Glomerular visceral epithelial cell (primary cell): ENCODE measurements at regions not wholly inside any gene's neighbourhood (a gene's known extent, or its start where the extent isn't known, plus 50 kb on each side); places are given as distances from the start of the nearest gene placed in this dataset.
A peak's percentile ranks its signal among the peaks of the same experiment; 100 is the strongest.

Experiments used
- DNase-seq: peaks from one replicate; pipeline ENCODE4 v3.0.0-alpha.2; 2016; ENCODE audit errors: extremely low spot score

DNA sequence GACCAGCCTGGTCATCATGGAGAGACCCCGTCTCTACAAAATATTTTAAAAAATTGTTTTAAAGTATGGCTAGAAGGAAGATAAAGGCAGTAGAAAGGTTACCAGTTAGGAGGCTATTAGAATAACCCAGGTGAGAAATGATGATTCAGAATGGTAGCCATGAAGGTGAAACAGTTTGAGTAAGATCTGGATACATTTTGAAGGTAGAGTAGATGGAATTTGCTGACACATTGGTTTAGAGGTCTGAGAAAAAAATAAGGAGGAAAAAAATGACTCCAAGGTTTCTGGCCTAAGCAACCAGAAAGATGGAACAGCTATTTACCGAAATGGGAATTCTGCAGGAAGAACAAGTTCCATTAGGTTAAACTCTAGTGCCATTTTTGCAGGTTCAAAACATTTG, 167.9 kb upstream of the TAB2 start:
- DNase-seq, result no peak

DNA sequence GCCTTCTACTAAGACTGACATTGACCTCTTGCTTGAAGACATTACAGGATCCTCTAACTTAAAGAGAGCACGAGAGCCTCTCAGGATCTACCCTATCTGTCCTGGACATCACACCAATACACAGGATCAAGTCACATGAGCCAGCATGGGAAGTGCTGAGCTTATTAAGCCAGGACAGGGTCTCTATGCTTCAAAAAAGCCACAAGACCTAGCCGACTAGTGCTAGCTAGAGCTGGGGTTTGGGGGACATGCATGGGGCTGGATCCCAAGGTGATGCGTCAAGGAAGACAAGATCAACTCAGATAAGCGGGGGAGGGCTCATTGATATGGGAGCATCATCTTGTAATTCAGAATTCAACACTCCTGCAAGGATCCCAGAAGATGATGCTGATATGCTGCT, 167.2 kb upstream of the TAB2 start:
- DNase-seq, result no peak

DNA sequence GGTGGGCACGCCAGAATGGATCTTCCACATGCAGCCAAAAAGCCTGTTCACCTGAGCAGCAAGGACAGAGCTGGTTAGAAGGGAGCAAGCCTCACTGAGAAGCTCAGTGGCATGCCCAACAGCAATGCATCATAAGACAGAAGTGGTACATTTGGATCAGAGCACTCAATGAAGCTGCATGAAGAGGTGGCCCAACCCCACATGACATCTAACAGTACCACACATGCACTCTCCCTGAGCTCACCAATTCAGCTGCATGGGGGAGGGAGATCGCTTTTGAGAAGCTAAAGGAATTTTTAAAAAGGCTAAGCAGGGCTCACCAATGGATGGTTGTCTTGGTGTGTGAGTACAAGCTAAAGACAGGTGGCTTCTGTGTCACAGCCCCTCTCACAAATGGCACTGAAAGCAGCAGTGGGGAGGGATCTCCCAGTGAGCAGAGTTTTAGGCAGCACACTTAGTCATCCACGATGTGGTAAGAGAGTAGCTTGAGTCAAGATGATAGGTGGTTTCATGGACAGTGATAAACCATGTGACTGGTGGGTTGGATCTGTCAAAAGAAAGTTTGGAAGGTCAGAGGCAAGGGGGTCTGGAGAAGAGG, 166.6 kb upstream of the TAB2 start:
- DNase-seq, result no peak

DNA sequence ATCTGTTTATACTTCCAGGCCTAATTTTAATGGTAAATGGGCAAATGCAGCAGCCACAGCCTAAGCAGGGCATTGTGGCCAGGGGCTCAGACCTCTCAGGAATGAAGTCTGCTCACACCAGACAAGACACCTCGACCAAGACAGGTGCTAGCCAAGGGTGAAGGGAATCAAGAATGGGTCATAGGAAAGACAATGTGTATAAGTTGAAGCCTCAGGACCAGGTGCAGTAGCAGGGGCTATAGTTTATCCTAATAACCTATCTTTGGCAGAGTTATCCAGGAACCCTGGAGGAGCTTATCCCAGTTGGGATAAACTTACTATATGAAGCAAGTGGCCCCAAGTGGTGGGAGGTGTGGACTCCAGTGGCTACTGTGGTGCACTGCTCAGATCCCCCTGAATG, 165.0 kb upstream of the TAB2 start:
- no peak for DNase-seq

DNA sequence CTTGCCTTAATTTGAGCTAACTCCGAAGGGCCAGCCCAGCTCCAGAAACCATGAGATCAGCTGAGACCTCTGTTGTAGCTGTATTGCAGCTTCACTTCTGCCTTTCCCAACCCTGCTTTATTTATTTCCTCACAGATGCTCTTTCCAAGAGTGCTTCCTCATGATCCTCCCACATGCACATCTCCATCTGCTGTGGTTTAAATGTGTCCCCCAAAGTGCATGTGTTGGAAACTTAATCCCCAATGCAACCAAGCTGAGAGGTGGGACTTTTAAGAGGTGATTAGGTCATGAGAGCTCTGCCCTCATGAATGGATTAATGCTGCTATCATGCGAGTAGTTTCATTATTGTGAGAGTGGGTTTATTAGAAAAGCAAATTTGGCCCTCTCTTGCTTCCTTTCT, 164.4 kb upstream of the TAB2 start:
- DNase-seq, result no peak

DNA sequence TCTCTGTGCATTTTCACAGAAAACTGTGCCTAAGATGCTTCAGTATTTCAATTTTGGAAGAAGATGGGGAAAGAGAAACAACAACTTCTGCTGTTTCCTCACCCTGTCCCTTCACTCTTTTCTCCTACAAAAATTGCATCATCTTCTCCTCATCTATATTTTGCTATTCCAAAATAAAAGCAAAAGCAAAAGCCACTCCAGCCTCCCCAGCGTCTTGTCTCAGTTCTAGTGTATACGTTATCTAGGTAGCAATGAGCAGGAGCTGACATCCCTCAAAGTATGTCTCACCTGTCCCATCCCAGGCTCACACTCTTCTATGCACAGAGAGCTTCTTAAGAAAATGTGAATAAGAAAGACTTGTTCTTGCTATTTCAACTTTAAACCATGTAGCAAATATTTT, 163.8 kb upstream of the TAB2 start:
- no peak for DNase-seq

DNA sequence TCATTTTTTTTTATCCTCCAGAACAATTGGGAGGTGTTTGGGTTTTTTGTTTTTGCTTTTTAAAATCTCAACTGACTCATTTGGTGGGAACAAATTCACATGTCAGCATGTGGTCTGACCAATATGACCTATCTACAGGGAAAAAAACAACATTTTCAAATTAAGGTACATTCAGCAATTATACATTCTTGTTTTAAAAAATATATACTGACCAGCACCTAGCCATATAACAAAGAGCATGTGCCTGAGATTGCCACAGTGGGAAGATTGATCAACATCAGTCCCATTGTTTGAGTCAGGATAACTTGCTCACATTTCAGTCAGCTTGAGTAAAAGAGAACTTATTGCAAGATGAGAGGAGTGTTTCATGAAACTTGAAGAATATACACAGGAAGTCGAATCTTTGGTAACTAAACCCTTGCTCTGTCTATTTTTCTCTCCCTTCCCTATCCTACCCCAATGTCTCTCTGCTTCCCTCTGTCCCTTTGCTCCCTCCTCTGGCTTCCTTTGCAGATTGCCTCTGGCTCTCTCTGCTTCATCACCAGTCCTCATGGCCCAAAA, 163.2 kb upstream of the TAB2 start:
- no peak for DNase-seq

DNA sequence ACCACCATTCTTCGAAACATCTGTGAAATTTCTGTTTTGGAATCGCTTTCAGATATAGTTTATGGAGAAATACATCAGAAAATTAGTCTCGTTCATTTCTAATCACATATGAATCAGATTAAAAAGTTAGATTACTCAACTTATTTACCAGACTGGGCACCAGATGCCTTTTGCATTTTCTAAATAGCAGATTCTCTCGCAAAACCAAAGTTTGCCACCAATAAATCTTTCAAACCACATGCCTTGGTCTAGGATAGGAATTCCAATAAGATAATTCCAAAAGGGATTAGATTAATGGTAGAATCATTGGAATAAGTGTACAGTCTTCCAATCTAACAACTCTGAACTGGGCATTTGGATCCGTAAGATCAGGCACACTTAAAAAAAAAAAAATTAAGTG, 160.4 kb upstream of the TAB2 start:
- no peak for DNase-seq

DNA sequence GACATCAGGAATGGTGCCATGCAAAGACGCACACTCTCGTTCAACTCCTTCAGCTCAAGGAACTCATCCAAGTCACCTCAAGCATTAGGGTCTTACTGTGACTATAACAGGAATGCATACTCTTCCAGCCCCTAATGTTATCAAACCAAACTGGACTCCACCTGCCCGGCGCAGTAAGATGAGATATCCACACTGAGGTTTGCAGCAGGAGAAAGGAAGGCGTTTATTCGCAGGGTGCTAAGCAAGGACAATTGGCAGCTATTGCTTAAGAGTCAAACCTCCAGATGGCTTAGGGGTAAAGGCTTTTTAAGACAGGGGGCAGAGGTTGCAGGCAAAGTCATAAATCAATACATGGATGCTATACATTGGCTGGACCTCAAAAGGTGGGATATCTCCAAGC, 159.4 kb upstream of the TAB2 start:
- no peak for DNase-seq

DNA sequence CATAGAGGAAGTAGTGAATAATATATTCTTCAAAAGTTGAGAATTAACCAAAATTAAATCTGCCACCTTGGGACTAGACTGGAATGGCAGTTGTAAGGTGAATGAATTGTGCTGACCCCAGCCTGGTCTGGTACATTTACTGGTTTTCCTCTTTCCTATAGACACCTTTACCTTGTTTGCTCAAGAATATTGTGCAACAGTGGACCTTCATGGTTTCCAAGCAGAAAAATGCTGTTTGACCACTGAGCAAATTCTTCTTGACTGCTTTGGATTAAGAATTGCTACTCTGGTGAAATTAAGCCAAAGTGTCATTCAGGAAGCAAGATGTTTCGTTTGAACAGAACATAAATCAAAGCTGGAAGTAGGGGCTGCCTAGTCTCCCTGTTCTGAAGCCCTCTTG, 156.6 kb upstream of the TAB2 start:
- DNase-seq, result no peak

DNA sequence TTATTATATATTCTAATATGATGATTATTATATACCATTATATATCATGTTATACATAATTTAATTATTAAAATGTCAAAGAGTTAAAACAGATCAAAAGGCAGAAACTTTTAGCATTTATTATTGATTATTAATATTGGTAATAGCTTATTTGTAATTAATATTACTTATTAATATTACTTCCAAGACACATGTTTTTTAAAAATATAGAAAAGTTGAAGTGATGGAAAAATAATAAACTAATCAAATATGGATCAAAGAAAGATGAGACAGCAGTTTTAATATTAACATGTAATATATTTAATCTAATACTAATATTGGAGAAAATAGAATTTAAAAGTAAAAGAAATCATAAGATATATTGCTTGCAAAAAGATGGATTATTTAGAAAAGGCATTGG, 154.6 kb upstream of the TAB2 start:
- DNase-seq, result no peak

DNA sequence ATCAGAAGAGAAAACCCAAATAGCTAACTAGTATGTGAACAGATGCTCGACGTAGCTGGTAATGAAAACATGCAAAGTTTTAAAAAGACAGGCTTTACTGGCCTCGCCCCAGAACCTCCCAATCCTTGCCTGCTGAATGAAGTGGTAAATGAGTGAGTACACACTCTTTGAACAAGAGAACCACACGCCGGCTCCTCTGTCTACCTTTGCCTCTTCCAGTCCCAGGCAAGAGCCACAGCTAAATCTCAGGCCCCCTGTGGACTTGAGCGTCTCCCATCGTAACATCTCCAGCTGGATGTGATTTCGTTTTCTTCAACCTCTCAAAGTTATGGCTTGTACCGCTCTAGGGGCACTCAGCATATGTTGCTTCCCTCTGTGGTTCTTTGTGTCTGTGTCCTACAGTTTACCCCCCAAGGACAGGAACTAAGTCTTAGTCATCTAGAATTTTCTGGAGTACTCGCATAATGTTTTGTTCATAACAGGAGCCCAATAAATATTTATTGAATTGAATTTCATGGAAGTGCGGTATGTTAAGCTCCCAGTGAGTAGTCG, 153.2 kb upstream of the TAB2 start:
- DNase-seq, result no peak

DNA sequence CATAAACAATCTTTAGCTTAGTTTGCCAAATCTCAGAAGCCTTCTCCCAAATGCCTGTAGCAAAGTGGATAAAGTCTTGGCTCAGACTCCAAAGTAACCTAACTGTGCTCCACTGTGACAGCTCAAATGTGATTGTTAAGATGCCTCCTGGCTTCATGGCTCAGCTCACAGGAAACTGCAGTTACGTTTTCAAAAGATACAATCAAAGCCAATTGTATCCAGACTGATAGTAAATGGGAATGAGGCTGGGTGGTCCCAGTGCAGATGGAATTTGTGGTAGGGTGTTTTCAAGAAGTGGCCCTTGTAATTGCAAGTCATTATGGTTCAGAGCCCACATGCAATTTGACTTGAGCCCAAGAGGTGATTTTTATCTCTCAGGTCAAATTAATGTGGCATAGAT, 151.2 kb upstream of the TAB2 start:
- DNase-seq, result no peak

DNA sequence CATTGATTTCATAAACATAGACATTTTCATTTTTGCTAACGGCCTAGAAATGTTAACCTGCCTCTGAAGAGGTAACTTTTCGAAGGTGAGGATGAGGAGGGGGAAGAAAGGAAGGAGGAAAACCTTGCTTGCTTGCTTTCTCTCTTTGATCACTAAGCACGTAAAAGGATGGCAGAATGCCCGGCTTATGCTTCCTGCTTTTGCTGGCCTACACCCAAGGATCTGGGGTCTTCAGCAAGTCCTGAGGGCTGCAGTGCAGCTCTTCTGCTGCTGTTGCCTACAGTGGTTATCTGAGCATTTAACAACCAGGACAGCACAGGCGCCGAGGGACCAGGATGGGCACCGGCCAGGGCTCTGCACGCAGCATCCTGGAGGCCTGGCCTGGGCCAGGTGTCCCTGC, 150.8 kb upstream of the TAB2 start:
- DNase-seq, result peak; percentile 40

DNA sequence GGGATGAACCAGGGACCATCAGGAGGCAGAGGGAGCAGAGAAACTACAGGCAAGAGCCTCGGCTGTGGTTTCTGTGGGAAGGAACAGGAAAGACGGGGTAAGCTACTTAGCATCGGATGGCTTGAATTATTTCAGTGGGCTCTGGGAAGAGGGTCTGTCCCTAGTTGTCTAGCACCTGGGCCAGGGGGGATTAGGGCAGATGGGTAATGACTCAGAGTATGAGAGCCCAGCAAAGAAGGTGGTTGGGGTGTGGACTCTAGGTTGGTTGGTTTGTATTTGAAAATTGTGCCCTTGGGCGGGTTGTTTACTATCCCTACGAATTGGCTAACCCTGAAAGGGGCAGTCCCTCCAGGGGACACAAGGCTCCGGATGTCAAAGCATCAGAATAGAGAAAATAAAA, 148.5 kb upstream of the TAB2 start:
- DNase-seq, result no peak

DNA sequence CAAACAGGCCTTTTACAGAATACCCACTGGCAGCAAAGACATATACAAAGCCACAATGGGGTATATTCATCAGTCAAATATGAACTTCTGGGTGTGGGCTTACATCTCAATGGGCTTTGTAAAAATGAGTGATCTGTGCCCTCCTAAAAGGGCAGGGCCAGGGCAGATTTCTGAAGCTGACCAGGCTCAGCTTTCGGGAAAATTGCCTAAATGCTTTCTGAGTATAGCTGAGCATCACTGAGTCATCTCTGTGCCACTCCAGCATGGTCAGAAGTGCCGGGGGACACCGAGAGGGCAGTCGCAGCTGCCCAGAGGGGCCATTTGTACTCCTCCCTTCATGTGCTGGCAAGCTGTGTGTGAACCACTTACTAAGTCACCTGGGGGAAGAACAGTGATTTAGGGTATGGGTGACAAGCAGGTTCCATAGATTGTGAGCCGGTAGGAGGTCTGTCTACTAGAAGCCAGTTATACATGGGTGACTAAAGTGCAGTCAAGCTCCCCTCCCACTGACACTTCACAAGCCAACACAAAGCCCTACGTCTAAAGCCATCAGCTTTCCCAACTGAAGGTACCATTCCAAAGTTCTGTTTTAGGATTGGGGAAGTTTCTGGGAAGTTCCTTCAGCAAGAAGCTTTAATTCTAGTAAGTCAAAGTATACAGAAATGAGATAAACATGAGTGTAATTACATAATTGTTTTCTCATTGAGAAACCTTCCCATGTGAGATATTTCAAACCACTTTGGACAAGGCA, 147.6 kb upstream of the TAB2 start:
- no peak for DNase-seq

DNA sequence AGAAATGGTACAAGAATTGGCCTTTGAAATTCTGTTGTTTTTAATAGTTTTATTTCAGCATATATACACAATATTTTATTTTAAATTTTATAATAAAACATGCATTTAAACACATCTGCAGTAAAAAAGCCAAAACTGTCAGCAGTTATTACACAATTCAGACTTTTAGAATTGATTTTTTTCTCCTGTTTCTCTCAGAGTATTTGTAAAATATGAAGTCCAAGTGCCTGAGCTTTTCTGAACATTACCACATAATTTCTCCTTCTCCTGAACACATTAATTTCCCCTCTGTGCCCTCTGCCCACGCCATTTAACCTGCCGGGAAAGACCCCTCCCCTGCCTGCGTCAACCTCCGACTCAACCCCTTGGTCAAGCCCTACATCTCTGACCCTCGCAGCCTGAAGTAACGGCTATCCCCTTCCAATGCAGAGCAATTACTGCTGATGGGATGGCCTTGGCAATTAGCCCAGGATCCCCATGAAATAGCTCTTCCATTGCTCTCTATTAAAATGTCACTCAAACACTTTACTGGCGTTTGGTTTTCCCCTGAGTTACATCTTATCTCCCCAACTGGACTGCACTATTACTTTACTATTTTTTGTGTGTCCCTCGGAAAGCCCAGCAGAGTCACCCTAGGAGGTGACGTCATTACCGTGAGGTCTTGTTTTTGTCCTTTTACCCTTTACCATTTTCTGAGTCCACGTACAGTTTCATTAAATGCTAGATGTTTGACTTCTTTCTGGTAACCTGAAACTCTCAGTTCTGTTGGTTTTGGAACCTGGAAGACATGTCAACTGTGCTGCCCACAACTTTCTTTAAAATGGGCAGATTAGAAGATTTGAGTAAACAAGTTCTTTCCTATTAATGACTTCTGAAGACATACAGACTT, 146.7 kb upstream of the TAB2 start:
- no peak for DNase-seq

DNA sequence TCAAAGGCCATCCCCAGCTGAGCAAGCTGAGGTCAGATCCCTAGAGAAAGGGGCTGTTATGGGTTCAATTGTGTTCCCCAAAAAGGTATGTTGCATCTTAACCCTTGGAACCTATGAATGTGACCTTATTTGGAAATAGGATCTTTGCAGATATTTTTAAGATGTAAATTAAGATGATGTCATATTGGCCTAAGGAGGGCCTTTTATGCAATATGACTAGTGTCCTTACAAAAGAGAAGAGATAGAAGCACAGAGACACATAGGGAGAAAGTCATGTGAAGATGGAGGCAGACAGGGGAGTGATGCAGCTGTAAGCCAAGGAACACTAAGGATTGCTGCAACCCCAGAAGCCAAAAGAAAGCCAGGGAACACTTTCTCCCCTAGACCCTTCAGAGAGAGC, 144.3 kb upstream of the TAB2 start:
- no peak for DNase-seq

DNA sequence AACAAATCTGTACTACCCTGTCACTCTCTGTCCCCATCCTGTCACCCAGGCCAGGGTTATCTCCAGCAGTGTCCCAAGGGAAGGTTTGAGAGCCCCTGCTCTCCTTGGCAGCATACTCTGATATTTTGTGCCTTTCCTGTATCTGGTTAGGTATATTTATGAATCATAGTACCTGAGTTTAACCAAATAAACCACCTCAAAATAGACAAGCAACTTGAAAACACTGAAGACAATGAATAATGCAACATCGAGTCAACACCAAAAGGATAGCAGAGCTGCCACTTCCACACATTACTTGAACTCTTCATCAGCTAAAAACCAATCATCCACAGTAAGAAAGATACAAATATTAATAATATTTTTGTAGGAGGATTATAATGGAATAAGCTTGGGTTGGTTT, 142.6 kb upstream of the TAB2 start:
- no peak for DNase-seq

DNA sequence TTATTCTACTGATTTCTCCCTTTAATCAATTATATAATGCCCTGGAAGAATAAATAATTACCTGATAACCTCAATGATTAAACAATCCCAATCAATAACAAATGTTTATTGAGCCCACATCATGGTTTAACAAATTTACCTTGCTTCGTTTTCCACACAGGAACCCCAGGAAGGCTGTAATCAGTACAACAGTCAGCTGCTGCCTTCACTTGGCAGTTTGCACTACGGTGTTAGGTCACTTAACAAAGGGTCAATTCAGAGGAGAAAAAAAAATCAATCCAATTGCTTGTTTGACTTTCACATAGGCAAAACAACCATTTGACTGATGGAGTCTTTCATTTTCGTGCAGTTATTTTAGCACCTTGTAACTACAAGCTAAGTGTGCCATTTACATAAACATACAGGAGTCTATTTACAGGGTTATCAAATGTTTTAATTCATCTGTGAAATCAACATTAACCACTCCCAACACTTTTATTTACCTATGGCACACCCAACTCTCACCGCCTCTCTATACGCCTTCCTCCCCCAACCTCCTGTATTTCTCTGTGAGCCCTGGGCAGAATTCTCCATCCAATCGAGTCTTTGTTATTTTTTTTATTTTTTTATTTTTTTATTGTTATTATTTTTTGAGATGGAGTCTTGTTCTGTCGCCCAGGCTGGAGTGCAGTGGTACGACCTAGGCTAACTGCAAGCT, 140.4 kb upstream of the TAB2 start:
- no peak for DNase-seq

DNA sequence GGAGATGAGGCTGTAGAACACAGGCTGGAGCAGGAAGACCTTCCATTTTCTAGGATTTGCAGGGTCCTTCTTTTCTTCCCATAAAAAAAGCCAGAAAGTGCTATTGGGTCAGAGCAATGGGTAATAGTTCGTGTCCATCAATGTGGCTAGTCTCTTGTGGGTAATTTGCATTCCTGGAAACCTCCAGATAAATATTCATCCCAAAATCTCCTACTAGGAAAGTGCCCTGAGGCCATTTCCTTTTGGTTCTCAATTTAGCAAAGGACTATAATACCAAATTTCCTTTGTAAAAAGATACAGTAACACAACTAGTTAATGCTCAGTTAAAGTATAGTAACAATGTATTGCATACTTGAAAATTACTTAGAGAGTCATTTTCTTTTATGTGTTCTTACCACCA, 138.1 kb upstream of the TAB2 start:
- no peak for DNase-seq

DNA sequence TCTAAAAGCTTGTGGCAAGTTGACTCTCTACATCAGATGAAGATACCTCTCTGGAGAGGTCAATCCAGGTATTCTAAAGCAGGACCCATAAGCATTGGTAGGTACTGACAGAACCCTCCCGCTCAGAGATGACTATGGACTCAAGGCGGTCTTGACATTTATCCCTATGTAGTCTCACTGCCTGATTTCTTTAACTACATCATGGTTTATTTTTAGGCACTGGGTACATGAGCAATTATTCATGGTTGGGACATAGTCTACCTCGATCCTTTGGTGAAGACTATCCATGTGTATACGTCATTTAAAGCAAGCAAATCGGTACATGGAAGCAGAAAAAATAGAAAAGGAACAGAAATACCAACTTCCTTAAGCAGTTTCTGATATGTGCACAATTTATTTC, 136.2 kb upstream of the TAB2 start:
- DNase-seq, result no peak
